Hepatocyte (in vitro differentiated cells): ENCODE measurements at regions not wholly inside any gene's neighbourhood (a gene's known extent, or its start where the extent isn't known, plus 50 kb on each side); places are given as distances from the start of the nearest gene placed in this dataset.

Experiments
- DNase-seq: peaks from one replicate; pipeline ENCODE4 v3.0.0-alpha.2; 2016; ENCODE audit warnings: low spot score
- H2AFZ ChIP-seq: fragments of 200-600 bp; sonication (generic); 2 replicates; pipeline ENCODE4 v1.6.0; 2016; ENCODE audit warnings: antibody characterized with exemption, mild to moderate bottlenecking
- H3K27ac ChIP-seq: fragments of 200-600 bp; sonication (generic); 2 replicates; pipeline ENCODE4 v1.5.1; 2016; ENCODE audit warnings: mild to moderate bottlenecking
- H3K27me3 ChIP-seq: fragments of 200-600 bp; sonication (generic); 2 replicates; pipeline ENCODE4 v1.6.1; 2016
- H3K36me3 ChIP-seq: fragments of 200-600 bp; sonication (generic); replicated peaks from 2 replicates; pipeline ENCODE4 v1.5.1; 2016; ENCODE audit warnings: low read depth; ENCODE audit not compliant: insufficient read depth
- H3K4me1 ChIP-seq: fragments of 200-600 bp; sonication (generic); 2 replicates; pipeline ENCODE4 v1.5.1; 2016; ENCODE audit warnings: mild to moderate bottlenecking, moderate library complexity; ENCODE audit not compliant: insufficient read depth
- H3K4me2 ChIP-seq: fragments of 200-600 bp; sonication (generic); 2 replicates; pipeline ENCODE4 v1.6.0; 2016
- H3K4me3 ChIP-seq: fragments of 200-600 bp; sonication (generic); 2 replicates; pipeline ENCODE4 v1.5.1; 2016; ENCODE audit warnings: mild to moderate bottlenecking
- H3K79me2 ChIP-seq: fragments of 200-600 bp; sonication (generic); 2 replicates; pipeline ENCODE4 v1.6.0; 2017; ENCODE audit warnings: mild to moderate bottlenecking
- H3K9me2 ChIP-seq: fragments of 200-600 bp; sonication (generic); replicated peaks from 2 replicates; pipeline ENCODE4 v1.6.0; 2017; ENCODE audit warnings: mild to moderate bottlenecking; ENCODE audit not compliant: insufficient read depth
- H3K9me3 ChIP-seq: fragments of 200-600 bp; sonication (generic); 2 replicates; pipeline ENCODE4 v1.5.1; 2016; ENCODE audit warnings: low read depth, mild to moderate bottlenecking
- H4K20me1 ChIP-seq: fragments of 200-600 bp; sonication (generic); 2 replicates; pipeline ENCODE4 v1.6.0; 2016; ENCODE audit warnings: mild to moderate bottlenecking; ENCODE audit not compliant: insufficient read depth, poor library complexity, severe bottlenecking
- CTCF ChIP-seq: fragments of 200-600 bp; sonication (generic); IDR thresholded peaks from 2 replicates; pipeline ENCODE4 v1.5.1; 2016; ENCODE audit warnings: antibody characterized with exemption, mild to moderate bottlenecking; ENCODE audit not compliant: poor library complexity
- EZH2 ChIP-seq: fragments of 200-600 bp; sonication (generic); IDR thresholded peaks from 2 replicates; pipeline ENCODE4 v1.6.1; 2016; ENCODE audit warnings: antibody characterized with exemption, mild to moderate bottlenecking, borderline replicate concordance
- EZH2phosphoT487 ChIP-seq: fragments of 200-600 bp; sonication (generic); IDR thresholded peaks from one replicate; pipeline ENCODE4 v1.6.1; 2018; ENCODE audit warnings: antibody characterized with exemption, mild to moderate bottlenecking, low read depth, moderate library complexity; ENCODE audit not compliant: unreplicated experiment, severe bottlenecking
- WGBS: methylation state at CpG from one replicate; pipeline ENCODE4 v1.1.6; 2016; ENCODE audit warnings: low lambda C conversion rate; ENCODE audit errors: missing lambda C conversion rate; 5-methylcytosine and 5-hydroxymethylcytosine counted together

- Histone ChIP-seq H2AFZ (no peak overlapping the region), H3K79me2 (no peaks in the 10 kb centered on the region), H3K27me3 (no peaks in the 10 kb centered on the region), H3K36me3 (no peaks in the 10 kb centered on the region), H4K20me1 (no peaks in the 10 kb centered on the region), H3K9me3 (no peaks in the 10 kb centered on the region), H3K4me1 (no peaks in the 10 kb centered on the region), H3K4me2 (no peak overlapping the region), H3K9me2 (no peaks in the 10 kb centered on the region), H3K27ac (no peak overlapping the region), H3K4me3 (no peak overlapping the region)
- WGBS: 58% methylated on average over 1 of the region's 1 CpG
- no peak for DNase-seq
- TF ChIP-seq EZH2: no peak
- no peak for TF ChIP-seq EZH2phosphoT487
- no peak for TF ChIP-seq CTCF
These were observed 1846.1 kb downstream of the TP53TG3F start for GRCh38 chr16:35305476-35305875.

- no peaks in the 10 kb centered on the region for H3K4me1 ChIP-seq
- H3K9me3 ChIP-seq: no peaks in the 10 kb centered on the region
- no peak overlapping the region for H3K4me3 ChIP-seq
These were observed 1847.5 kb downstream of the TP53TG3F start for GRCh38 chr16:35306915-35307314.

GRCh38 chr16:35308674-35309073, 1849.3 kb downstream of the TP53TG3F start:
- Histone ChIP-seq H3K4me2 (no peak overlapping the region), H3K27me3 (no peaks in the 10 kb centered on the region), H2AFZ (no peak overlapping the region), H3K9me3 (no peaks in the 10 kb centered on the region), H3K36me3 (no peaks in the 10 kb centered on the region), H3K27ac (no peak overlapping the region), H3K4me3 (no peak overlapping the region), H3K9me2 (no peaks in the 10 kb centered on the region), H3K4me1 (no peaks in the 10 kb centered on the region), H3K79me2 (no peaks in the 10 kb centered on the region), H4K20me1 (no peaks in the 10 kb centered on the region)
- WGBS: 69% methylated on average over 5 of the region's 5 CpGs
- no peak for TF ChIP-seq EZH2phosphoT487
- no peak for TF ChIP-seq EZH2
- TF ChIP-seq CTCF: no peak
- DNase-seq: no peak

More at GRCh38 chr16:35306915-35307314, 1847.5 kb downstream of the TP53TG3F start:
- H2AFZ ChIP-seq: no peak overlapping the region
- H3K9me2 ChIP-seq: no peaks in the 10 kb centered on the region
- H3K27ac ChIP-seq: no peak overlapping the region
- H3K79me2 ChIP-seq: no peaks in the 10 kb centered on the region
- no peak for TF ChIP-seq EZH2
- TF ChIP-seq CTCF: no peak
- TF ChIP-seq EZH2phosphoT487: no peak
- DNase-seq: no peak
- 0% methylated on average over 1 of the region's 1 CpG for WGBS
- no peak overlapping the region for H3K4me2 ChIP-seq
- no peaks in the 10 kb centered on the region for H3K27me3 ChIP-seq
- H3K36me3 ChIP-seq: no peaks in the 10 kb centered on the region
- no peaks in the 10 kb centered on the region for H4K20me1 ChIP-seq

GRCh38 chr16:35310999-35311398, 1851.6 kb downstream of the TP53TG3F start:
- no peak overlapping the region for H3K27ac ChIP-seq
- no peaks in the 10 kb centered on the region for H3K9me3 ChIP-seq
- no peaks in the 10 kb centered on the region for H3K36me3 ChIP-seq
- no peak for DNase-seq
- no peaks in the 10 kb centered on the region for H3K27me3 ChIP-seq
- no peaks in the 10 kb centered on the region for H3K79me2 ChIP-seq
- TF ChIP-seq EZH2: no peak
- no peak for TF ChIP-seq EZH2phosphoT487
- H3K4me3 ChIP-seq: no peak overlapping the region
- H2AFZ ChIP-seq: no peak overlapping the region
- H3K9me2 ChIP-seq: no peaks in the 10 kb centered on the region
- WGBS: 78% methylated on average over 3 of the region's 3 CpGs
- no peaks in the 10 kb centered on the region for H4K20me1 ChIP-seq
- no peak overlapping the region for H3K4me2 ChIP-seq
- no peaks in the 10 kb centered on the region for H3K4me1 ChIP-seq
